ENCODE measurements at regions not wholly inside any gene's neighbourhood (a gene's known extent, or its start where the extent isn't known, plus 50 kb on each side); places are given as distances from the start of the nearest gene placed in this dataset.

DNA sequence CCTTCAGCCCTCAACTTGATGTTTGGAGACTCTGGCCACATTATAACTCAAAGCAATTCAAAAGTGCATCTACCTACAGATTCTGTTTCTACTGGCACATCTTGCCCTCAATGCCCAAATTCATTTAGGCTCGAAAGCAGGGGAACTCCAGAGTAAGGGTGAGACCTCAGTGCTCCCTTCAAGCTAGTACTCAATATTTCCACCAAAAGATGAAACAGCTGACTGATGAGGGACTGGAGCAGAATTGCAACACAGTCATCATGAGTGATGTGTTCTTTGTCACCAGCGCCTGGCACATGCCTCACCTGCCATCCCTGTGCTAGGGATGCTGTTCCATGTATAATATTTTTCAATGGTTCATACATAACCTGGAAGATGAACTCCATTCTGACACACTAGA lies 247.3 kb downstream of the DSEL start:
- 93% methylated on average over 2 of the region's 2 CpGs for WGBS (ENCODE audit: insufficient coverage)
- Histone ChIP-seq H3K4me1 (ENCODE audit: control extremely low read depth in 1 of 4, control insufficient read depth in 4 of 4, insufficient read depth in 4 of 4, low read length in 3 of 4) (peaks cover 20 to 27% (median 25%) of the 10 kb centered on the region in 4 experiments), H3K36me3 (ENCODE audit: control insufficient read depth in 4 of 4, insufficient read depth in 4 of 4, low read length in 3 of 4) (no peaks in the 10 kb centered on the region), H3K27me3 (replicated peaks in 2 of 5; ENCODE audit: control insufficient read depth in 4 of 5, insufficient read depth in 5 of 5, low read length in 4 of 5) (peaks cover 0 to 73% (median 38%) of the 10 kb centered on the region in 5 experiments), H3K4me3 (ENCODE audit: control insufficient read depth in 1 of 7, extremely low read depth in 1 of 7, insufficient read depth in 4 of 7, low read depth in 2 of 7, low read length in 6 of 7) (no peak overlapping the region), H3K9me3 (ENCODE audit: control extremely low read depth in 1 of 5, control insufficient read depth in 4 of 5, insufficient read depth in 2 of 5, low read depth in 1 of 5, low read length in 4 of 5) (peaks cover 0 to 8% (median 0%) of the 10 kb centered on the region in 5 experiments), H3K27ac (ENCODE audit: insufficient read depth in 1 of 2, low read depth in 1 of 2, low read length in 2 of 2, poor library complexity in 1 of 2, severe bottlenecking in 2 of 2) (no peak overlapping the region)
- DNase-seq = no peak
- ChIA-PET POLR2A (no interaction called here), CTCF (interaction anchor here (0.8 kb wide), 1 partner anchor 97 kb away, joined by 3 read pairs; no protein-coding TSS in a partner anchor)

DNA sequence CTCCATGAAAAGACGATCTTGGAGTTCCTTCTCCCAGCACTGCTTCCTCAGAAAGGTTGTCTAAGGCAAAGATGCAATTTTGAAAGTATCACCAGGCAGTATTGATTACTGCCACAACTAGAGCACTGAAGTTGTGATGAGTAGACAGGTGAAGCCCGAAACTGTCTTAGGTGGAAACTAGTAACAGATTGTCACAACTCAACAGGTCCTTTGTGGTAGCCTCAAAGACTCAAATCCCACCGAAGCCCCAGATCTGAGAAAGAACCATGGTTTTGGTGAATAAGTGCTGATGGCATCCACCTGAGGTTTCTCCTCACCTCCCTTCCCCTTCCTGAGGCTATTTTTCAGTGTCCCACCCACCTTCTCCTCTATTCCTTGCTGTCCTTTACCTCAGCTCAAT lies 248.0 kb downstream of the DSEL start:
- no peak overlapping the region for H3K4me3 ChIP-seq (ENCODE audit: control insufficient read depth in 1 of 7, extremely low read depth in 1 of 7, insufficient read depth in 4 of 7, low read depth in 2 of 7, low read length in 6 of 7)
- H3K27ac ChIP-seq (ENCODE audit: insufficient read depth in 1 of 2, low read depth in 1 of 2, low read length in 2 of 2, poor library complexity in 1 of 2, severe bottlenecking in 2 of 2) = no peak overlapping the region
- H3K4me1 ChIP-seq (ENCODE audit: control extremely low read depth in 1 of 4, control insufficient read depth in 4 of 4, insufficient read depth in 4 of 4, low read length in 3 of 4) = peaks cover 20 to 27% (median 26%) of the 10 kb centered on the region in 4 experiments
- ChIA-PET CTCF (interaction anchor here (0.8 kb wide), 1 partner anchor 97 kb away, joined by 3 read pairs; no protein-coding TSS in a partner anchor), POLR2A (no interaction called here)
- H3K36me3 ChIP-seq (ENCODE audit: control insufficient read depth in 4 of 4, insufficient read depth in 4 of 4, low read length in 3 of 4) = no peaks in the 10 kb centered on the region
- no CpG with 5 or more reads among the region's 3 CpGs for WGBS (ENCODE audit: insufficient coverage)
- no peak for DNase-seq
- peaks cover 0 to 8% (median 0%) of the 10 kb centered on the region in 5 experiments for H3K9me3 ChIP-seq (ENCODE audit: control extremely low read depth in 1 of 5, control insufficient read depth in 4 of 5, insufficient read depth in 2 of 5, low read depth in 1 of 5, low read length in 4 of 5)
- H3K27me3 ChIP-seq (replicated peaks in 2 of 5; ENCODE audit: control insufficient read depth in 4 of 5, insufficient read depth in 5 of 5, low read length in 4 of 5) = peaks cover 0 to 72% (median 38%) of the 10 kb centered on the region in 5 experiments

GRCh38 chr18:67266246-67267237 lies 250.0 kb downstream of the DSEL start:
- H3K27ac ChIP-seq (ENCODE audit: insufficient read depth in 1 of 2, low read depth in 1 of 2, low read length in 2 of 2, poor library complexity in 1 of 2, severe bottlenecking in 2 of 2) = no peak overlapping the region
- H3K4me1 ChIP-seq (ENCODE audit: control extremely low read depth in 1 of 4, control insufficient read depth in 4 of 4, insufficient read depth in 4 of 4, low read length in 3 of 4) = peaks cover 20 to 27% (median 26%) of the 10 kb centered on the region in 4 experiments
- POLR2A ChIA-PET = no interaction called here
- peaks cover 0 to 3% (median 0%) of the 10 kb centered on the region in 5 experiments for H3K9me3 ChIP-seq (ENCODE audit: control extremely low read depth in 1 of 5, control insufficient read depth in 4 of 5, insufficient read depth in 2 of 5, low read depth in 1 of 5, low read length in 4 of 5)
- peaks cover 0 to 77% (median 35%) of the 10 kb centered on the region in 5 experiments for H3K27me3 ChIP-seq (replicated peaks in 2 of 5; ENCODE audit: control insufficient read depth in 4 of 5, insufficient read depth in 5 of 5, low read length in 4 of 5)
- CTCF ChIA-PET = interaction anchor here (1.2 kb wide), 1 partner anchor 12 kb away, joined by 4 read pairs; no protein-coding TSS in a partner anchor
- peak overlapping the region in 1 of 7 experiments; percentile 20 for H3K4me3 ChIP-seq (ENCODE audit: control insufficient read depth in 1 of 7, extremely low read depth in 1 of 7, insufficient read depth in 4 of 7, low read depth in 2 of 7, low read length in 6 of 7)
- WGBS (ENCODE audit: insufficient coverage) = no CpG with 5 or more reads among the region's 5 CpGs
- no peaks in the 10 kb centered on the region for H3K36me3 ChIP-seq (ENCODE audit: control insufficient read depth in 4 of 4, insufficient read depth in 4 of 4, low read length in 3 of 4)
- DNase-seq = peak; percentile 19 to 66 (median 57)

- ChIA-PET POLR2A (no interaction called here), CTCF (interaction anchor here (1.2 to 1.3 kb wide), 2 partner anchors 13 to 67 kb away, joined by 3 to 4 read pairs; no protein-coding TSS in a partner anchor)
- peaks cover 0 to 3% (median 0%) of the 10 kb centered on the region in 5 experiments for H3K9me3 ChIP-seq (ENCODE audit: control extremely low read depth in 1 of 5, control insufficient read depth in 4 of 5, insufficient read depth in 2 of 5, low read depth in 1 of 5, low read length in 4 of 5)
- peaks cover 0 to 77% (median 41%) of the 10 kb centered on the region in 5 experiments for H3K27me3 ChIP-seq (replicated peaks in 2 of 5; ENCODE audit: control insufficient read depth in 4 of 5, insufficient read depth in 5 of 5, low read length in 4 of 5)
- peak; percentile 65 to 86 (median 79) for DNase-seq
- H3K4me1 ChIP-seq (ENCODE audit: control extremely low read depth in 1 of 4, control insufficient read depth in 4 of 4, insufficient read depth in 4 of 4, low read length in 3 of 4) = peaks cover 20 to 27% (median 26%) of the 10 kb centered on the region in 4 experiments
- no peak overlapping the region for H3K27ac ChIP-seq (ENCODE audit: insufficient read depth in 1 of 2, low read depth in 1 of 2, low read length in 2 of 2, poor library complexity in 1 of 2, severe bottlenecking in 2 of 2)
- peak overlapping the region in 2 of 7 experiments; percentile 30 to 42 for H3K4me3 ChIP-seq (ENCODE audit: control insufficient read depth in 1 of 7, extremely low read depth in 1 of 7, insufficient read depth in 4 of 7, low read depth in 2 of 7, low read length in 6 of 7)
- no peaks in the 10 kb centered on the region for H3K36me3 ChIP-seq (ENCODE audit: control insufficient read depth in 4 of 4, insufficient read depth in 4 of 4, low read length in 3 of 4)
- WGBS (ENCODE audit: insufficient coverage) = 9% methylated on average over 1 of the region's 5 CpGs
Measured at GRCh38 chr18:67265464-67266245, 250.9 kb downstream of the DSEL start.

DNA sequence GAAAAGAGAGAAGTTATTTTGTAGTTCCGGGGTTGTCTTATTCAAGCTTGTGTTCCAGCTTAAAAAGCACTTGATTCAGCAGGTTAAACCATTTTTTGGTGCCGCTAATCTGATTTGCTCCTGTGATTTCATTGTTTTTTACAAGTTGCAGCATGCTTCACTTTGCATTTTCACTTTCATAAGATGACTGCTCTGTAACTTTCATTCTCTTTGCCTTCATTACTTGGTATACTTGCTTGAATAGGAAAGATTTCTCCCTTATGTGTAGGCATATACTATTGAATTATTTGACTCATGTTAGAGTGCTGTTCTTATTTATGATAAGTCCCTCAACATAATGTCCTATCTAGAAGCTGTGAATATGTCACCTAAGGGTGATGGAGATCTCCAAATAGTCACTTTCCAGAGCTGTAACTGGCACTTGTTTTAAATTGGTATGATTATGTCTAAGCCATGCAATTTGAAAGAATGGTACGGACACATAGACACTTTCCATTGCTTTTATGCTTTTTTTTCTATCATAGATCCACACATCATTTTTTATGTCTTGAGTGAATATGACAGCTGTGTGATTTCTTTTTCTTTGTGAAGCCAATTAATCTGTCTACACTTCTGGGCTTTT lies 254.5 kb downstream of the DSEL start:
- POLR2A ChIA-PET = no interaction called here
- H3K27me3 ChIP-seq (replicated peaks in 2 of 5; ENCODE audit: control insufficient read depth in 4 of 5, insufficient read depth in 5 of 5, low read length in 4 of 5) = peaks cover 0 to 73% (median 38%) of the 10 kb centered on the region in 5 experiments
- H3K9me3 ChIP-seq (ENCODE audit: control extremely low read depth in 1 of 5, control insufficient read depth in 4 of 5, insufficient read depth in 2 of 5, low read depth in 1 of 5, low read length in 4 of 5) = no peaks in the 10 kb centered on the region
- H3K4me1 ChIP-seq (ENCODE audit: control extremely low read depth in 1 of 4, control insufficient read depth in 4 of 4, insufficient read depth in 4 of 4, low read length in 3 of 4) = peaks cover 18 to 25% (median 24%) of the 10 kb centered on the region in 4 experiments
- no peak for DNase-seq
- H3K4me3 ChIP-seq (ENCODE audit: control insufficient read depth in 1 of 7, extremely low read depth in 1 of 7, insufficient read depth in 4 of 7, low read depth in 2 of 7, low read length in 6 of 7) = no peak overlapping the region
- CTCF ChIA-PET = interaction anchor here (0.7 kb wide), 1 partner anchor 9 kb away, joined by 3 read pairs; no protein-coding TSS in a partner anchor
- no peaks in the 10 kb centered on the region for H3K36me3 ChIP-seq (ENCODE audit: control insufficient read depth in 4 of 4, insufficient read depth in 4 of 4, low read length in 3 of 4)
- 89% methylated on average over 2 of the region's 3 CpGs for WGBS (ENCODE audit: insufficient coverage)
- H3K27ac ChIP-seq (ENCODE audit: insufficient read depth in 1 of 2, low read depth in 1 of 2, low read length in 2 of 2, poor library complexity in 1 of 2, severe bottlenecking in 2 of 2) = no peak overlapping the region

- no peak for DNase-seq
- Histone ChIP-seq H3K27me3 (replicated peaks in 2 of 5; ENCODE audit: control insufficient read depth in 4 of 5, insufficient read depth in 5 of 5, low read length in 4 of 5) (peaks cover 0 to 73% (median 42%) of the 10 kb centered on the region in 5 experiments), H3K4me3 (ENCODE audit: control insufficient read depth in 1 of 7, extremely low read depth in 1 of 7, insufficient read depth in 4 of 7, low read depth in 2 of 7, low read length in 6 of 7) (no peak overlapping the region), H3K36me3 (ENCODE audit: control insufficient read depth in 4 of 4, insufficient read depth in 4 of 4, low read length in 3 of 4) (no peaks in the 10 kb centered on the region), H3K4me1 (ENCODE audit: control extremely low read depth in 1 of 4, control insufficient read depth in 4 of 4, insufficient read depth in 4 of 4, low read length in 3 of 4) (peaks cover 9 to 13% (median 13%) of the 10 kb centered on the region in 4 experiments), H3K9me3 (ENCODE audit: control extremely low read depth in 1 of 5, control insufficient read depth in 4 of 5, insufficient read depth in 2 of 5, low read depth in 1 of 5, low read length in 4 of 5) (no peaks in the 10 kb centered on the region), H3K27ac (ENCODE audit: insufficient read depth in 1 of 2, low read depth in 1 of 2, low read length in 2 of 2, poor library complexity in 1 of 2, severe bottlenecking in 2 of 2) (no peak overlapping the region)
- ChIA-PET CTCF (no interaction called here), POLR2A (no interaction called here)
- 98% methylated on average over 4 of the region's 5 CpGs for WGBS (ENCODE audit: insufficient coverage)
Measured at GRCh38 chr18:67260841-67261240, 255.7 kb downstream of the DSEL start.
